HepG2 (cell line): ENCODE measurements at regions not wholly inside any gene's neighbourhood (a gene's known extent, or its start where the extent isn't known, plus 50 kb on each side); places are given as distances from the start of the nearest gene placed in this dataset.

Experiments
- CEBPZ ChIP-seq: IDR thresholded peaks from 2 replicates; pipeline ENCODE4 v1.6.1; 2012; ENCODE audit warnings: low read length, improper control_type of control experiment
- DNMT3B ChIP-seq: conservative IDR thresholded peaks from 2 replicates; pipeline ENCODE4 v1.6.1; 2016; ENCODE audit warnings: missing biosample characterization, control low read depth
- FOXA1 ChIP-seq, 2 experiments: fragments of 450-650 bp in 1 of 2; sonication (generic) in 1 of 2; formaldehyde crosslinking in 1 of 2; IDR thresholded peaks; 2 replicates each; pipeline versions ENCODE4 v1.4.0 to v1.6.1; 2016 to 2020; ENCODE audit warnings: missing genetic modification reagents in 1 of 2
- HDAC2 ChIP-seq: sonication (generic); formaldehyde crosslinking; IDR thresholded peaks from 2 replicates; pipeline ENCODE4 v1.4.0; 2020; ENCODE audit warnings: missing genetic modification reagents
- KDM1A ChIP-seq: IDR thresholded peaks from 2 replicates; pipeline ENCODE4 v1.6.1; 2016; ENCODE audit warnings: missing compliant biosample characterization
- MED1 ChIP-seq: sonication (generic); formaldehyde crosslinking; IDR thresholded peaks from 2 replicates; pipeline ENCODE4 v1.4.0; 2020; ENCODE audit warnings: missing genetic modification reagents
- MIER2 ChIP-seq: IDR thresholded peaks from 2 replicates; pipeline ENCODE4 v1.6.1; 2016; ENCODE audit warnings: missing biosample characterization, missing genetic modification reagents
- NFIC ChIP-seq: IDR thresholded peaks from 2 replicates; pipeline ENCODE4 v1.6.1; 2012; ENCODE audit warnings: mild to moderate bottlenecking, low read length, inconsistent platforms
- PRDM4 ChIP-seq: sonication (generic); formaldehyde crosslinking; IDR thresholded peaks from 2 replicates; pipeline ENCODE4 v1.9.0; 2021; ENCODE audit warnings: missing genetic modification reagents, borderline replicate concordance
- ZBTB20 ChIP-seq: sonication (generic); formaldehyde crosslinking; IDR thresholded peaks from 2 replicates; pipeline ENCODE4 v1.8.1; 2023; ENCODE audit warnings: missing genetic modification reagents, low read depth, mild to moderate bottlenecking, borderline replicate concordance
- ZNF354B ChIP-seq: sonication (generic); formaldehyde crosslinking; IDR thresholded peaks from 2 replicates; pipeline ENCODE4 v1.8.0; 2022; ENCODE audit warnings: mild to moderate bottlenecking, missing genetic modification reagents
- ZNF451 ChIP-seq: sonication (generic); formaldehyde crosslinking; IDR thresholded peaks from 2 replicates; pipeline ENCODE4 v1.5.0; 2020; ENCODE audit warnings: mild to moderate bottlenecking, missing genetic modification reagents
- ZNF530 ChIP-seq: sonication (generic); formaldehyde crosslinking; IDR thresholded peaks from 2 replicates; pipeline ENCODE4 v1.5.0; 2020; ENCODE audit warnings: low read depth, mild to moderate bottlenecking, missing genetic modification reagents
- ZNF652 ChIP-seq: IDR thresholded peaks from 2 replicates; pipeline ENCODE4 v1.6.1; 2016; ENCODE audit warnings: low read depth, borderline replicate concordance
- ZNF747 ChIP-seq: sonication (generic); formaldehyde crosslinking; IDR thresholded peaks from 2 replicates; pipeline ENCODE4 v1.8.1; 2023; ENCODE audit warnings: missing genetic modification reagents, mild to moderate bottlenecking, borderline replicate concordance
- ZNF883 ChIP-seq: sonication (generic); formaldehyde crosslinking; IDR thresholded peaks from 2 replicates; pipeline ENCODE4 v1.5.1; 2020; ENCODE audit warnings: mild to moderate bottlenecking, missing genetic modification reagents; ENCODE audit errors: not compliant biosample characterization
- TF ChIP-seq, protein P1 (sequence below): sonication (generic); formaldehyde crosslinking; IDR thresholded peaks from 2 replicates; pipeline ENCODE4 v1.8.0; 2022; ENCODE audit warnings: missing genetic modification reagents, mild to moderate bottlenecking, borderline replicate concordance
- TF ChIP-seq, protein P2 (sequence below), 2 experiments: sonication (generic) in 1 of 2; formaldehyde crosslinking in 1 of 2; IDR thresholded peaks; 2 replicates each; pipeline versions ENCODE4 v1.6.1 to v1.9.0; 2014 to 2022; ENCODE audit warnings: antibody characterized with exemption in 1 of 2, borderline replicate concordance in 1 of 2, inconsistent platforms in 1 of 2, low read depth in 1 of 2, missing genetic modification reagents in 1 of 2

DNA sequence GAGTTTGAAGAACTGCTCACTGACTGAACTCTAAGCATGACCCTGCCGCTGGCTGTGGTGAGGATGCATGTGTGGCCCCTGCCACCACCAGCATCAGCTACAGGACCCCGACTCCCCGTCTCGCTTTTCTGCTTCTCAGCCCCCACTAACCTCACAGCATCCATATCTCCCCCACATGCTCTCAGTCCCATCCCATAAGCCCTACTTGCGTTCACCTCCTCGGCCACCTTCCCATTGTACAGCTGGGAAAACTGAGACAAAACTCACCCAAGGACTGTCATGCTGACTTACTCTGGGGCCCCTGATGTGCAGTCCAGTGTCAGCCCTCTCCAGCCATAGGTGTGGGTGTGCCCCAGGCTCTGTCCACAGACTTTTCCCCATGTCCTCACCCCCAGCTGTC, 104.2 kb upstream of the SH3BP4 start (continued):
- no peak for TF ChIP-seq CEBPZ
- TF ChIP-seq ZNF530 (CRISPR knock-in tag), result no peak
- TF ChIP-seq ZNF883 (CRISPR knock-in tag), result no peak
- TF ChIP-seq, protein P1, sequence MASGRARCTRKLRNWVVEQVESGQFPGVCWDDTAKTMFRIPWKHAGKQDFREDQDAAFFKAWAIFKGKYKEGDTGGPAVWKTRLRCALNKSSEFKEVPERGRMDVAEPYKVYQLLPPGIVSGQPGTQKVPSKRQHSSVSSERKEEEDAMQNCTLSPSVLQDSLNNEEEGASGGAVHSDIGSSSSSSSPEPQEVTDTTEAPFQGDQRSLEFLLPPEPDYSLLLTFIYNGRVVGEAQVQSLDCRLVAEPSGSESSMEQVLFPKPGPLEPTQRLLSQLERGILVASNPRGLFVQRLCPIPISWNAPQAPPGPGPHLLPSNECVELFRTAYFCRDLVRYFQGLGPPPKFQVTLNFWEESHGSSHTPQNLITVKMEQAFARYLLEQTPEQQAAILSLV, result no peak
- TF ChIP-seq ZBTB20 (CRISPR knock-in tag), result no peak
- no peak for TF ChIP-seq FOXA1 (IDR thresholded peaks at IDR 0.05)
- no peak for TF ChIP-seq FOXA1 (CRISPR knock-in tag; IDR thresholded peaks at IDR 0.05)
- TF ChIP-seq MIER2 (CRISPR knock-in tag), result no peak
- no peak for TF ChIP-seq NFIC
- TF ChIP-seq ZNF652 (CRISPR knock-in tag), result no peak
- no peak for TF ChIP-seq ZNF451 (CRISPR knock-in tag)
- no peak for TF ChIP-seq PRDM4 (CRISPR knock-in tag)
- 0 out of 2 replicates have a peak, but pooled peaks have one; percentile 16 for TF ChIP-seq HDAC2 (CRISPR knock-in tag)
- no peak for TF ChIP-seq MED1
- TF ChIP-seq DNMT3B (CRISPR knock-in tag), result no peak
- TF ChIP-seq ZNF354B (CRISPR knock-in tag), result no peak; the same call in 1 of the 2 replicates
- TF ChIP-seq, protein P2, sequence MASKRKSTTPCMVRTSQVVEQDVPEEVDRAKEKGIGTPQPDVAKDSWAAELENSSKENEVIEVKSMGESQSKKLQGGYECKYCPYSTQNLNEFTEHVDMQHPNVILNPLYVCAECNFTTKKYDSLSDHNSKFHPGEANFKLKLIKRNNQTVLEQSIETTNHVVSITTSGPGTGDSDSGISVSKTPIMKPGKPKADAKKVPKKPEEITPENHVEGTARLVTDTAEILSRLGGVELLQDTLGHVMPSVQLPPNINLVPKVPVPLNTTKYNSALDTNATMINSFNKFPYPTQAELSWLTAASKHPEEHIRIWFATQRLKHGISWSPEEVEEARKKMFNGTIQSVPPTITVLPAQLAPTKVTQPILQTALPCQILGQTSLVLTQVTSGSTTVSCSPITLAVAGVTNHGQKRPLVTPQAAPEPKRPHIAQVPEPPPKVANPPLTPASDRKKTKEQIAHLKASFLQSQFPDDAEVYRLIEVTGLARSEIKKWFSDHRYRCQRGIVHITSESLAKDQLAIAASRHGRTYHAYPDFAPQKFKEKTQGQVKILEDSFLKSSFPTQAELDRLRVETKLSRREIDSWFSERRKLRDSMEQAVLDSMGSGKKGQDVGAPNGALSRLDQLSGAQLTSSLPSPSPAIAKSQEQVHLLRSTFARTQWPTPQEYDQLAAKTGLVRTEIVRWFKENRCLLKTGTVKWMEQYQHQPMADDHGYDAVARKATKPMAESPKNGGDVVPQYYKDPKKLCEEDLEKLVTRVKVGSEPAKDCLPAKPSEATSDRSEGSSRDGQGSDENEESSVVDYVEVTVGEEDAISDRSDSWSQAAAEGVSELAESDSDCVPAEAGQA (IDR thresholded peaks at IDR 0.05; ENCODE audit: low read depth), result 0 out of 2 replicates have a peak, but pooled peaks have one; percentile 23
- TF ChIP-seq, protein P2 (CRISPR knock-in tag; IDR thresholded peaks at IDR 0.05; ENCODE audit: borderline replicate concordance), result no peak
- TF ChIP-seq ZNF747 (CRISPR knock-in tag), result no peak
- TF ChIP-seq KDM1A (CRISPR knock-in tag), result peak; percentile 78; the same call in 1 of the 2 replicates
